GM21423 (cell line): ENCODE measurements at regions not wholly inside any gene's neighbourhood (a gene's known extent, or its start where the extent isn't known, plus 50 kb on each side); places are given as distances from the start of the nearest gene placed in this dataset.
"Not testable (repeated sequence)": the region's sequence is repeated elsewhere in the genome, so short reads cannot be mapped to it uniquely, and the experiment has no call there.

Experiments
- ATAC-seq: cut with Tn5 transposase; IDR thresholded peaks from one replicate; pipeline ENCODE4 v1.9.1; 2021; ENCODE audit warnings: mild to moderate bottlenecking, moderate library complexity; ENCODE audit not compliant: unreplicated experiment

GRCh38 chr21:15275615-15276235 is 210.9 kb upstream of the NRIP1 start:
- ATAC-seq: no peak

DNA sequence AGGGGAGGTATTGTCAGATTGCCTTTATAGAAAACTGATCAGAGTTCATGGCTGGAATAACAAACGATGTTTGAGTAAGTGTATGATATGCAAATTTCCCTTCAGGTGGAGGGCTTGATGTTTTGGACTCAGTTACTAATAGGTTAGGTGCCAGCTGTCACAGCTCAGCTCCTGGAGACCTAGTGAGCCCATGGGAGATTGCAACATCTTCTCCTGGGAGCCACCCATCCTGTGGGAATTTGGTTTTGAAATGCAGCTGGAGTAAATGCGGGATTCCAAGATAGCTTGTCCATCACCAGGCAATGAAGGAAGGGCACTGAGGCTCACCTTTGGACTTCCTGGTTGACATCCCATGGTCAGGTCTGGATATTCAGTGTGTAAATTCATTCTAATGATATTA is 211.4 kb upstream of the NRIP1 start:
- no peak for ATAC-seq

GRCh38 chr21:15277466-15277865 is 212.7 kb upstream of the NRIP1 start:
- no peak for ATAC-seq

DNA sequence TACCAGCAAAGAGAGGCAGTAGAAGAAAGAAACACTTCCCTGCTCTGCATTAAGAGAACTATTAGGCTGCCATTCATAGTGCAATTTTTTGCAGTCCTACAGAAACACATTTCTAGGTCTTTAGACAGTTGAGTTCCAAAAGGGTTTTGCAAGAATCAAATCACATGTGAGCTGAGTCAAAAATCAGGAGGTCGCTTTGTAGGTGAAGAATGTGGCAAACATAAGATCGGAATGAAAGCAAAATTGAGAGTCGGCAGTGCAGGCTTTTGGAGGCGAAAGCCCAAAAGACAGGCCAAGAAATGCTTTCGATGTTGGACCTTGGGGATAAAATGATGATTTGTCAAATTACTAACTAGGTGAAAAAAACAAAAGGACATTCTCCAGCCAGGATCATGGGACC is 213.5 kb upstream of the NRIP1 start:
- no peak for ATAC-seq

DNA sequence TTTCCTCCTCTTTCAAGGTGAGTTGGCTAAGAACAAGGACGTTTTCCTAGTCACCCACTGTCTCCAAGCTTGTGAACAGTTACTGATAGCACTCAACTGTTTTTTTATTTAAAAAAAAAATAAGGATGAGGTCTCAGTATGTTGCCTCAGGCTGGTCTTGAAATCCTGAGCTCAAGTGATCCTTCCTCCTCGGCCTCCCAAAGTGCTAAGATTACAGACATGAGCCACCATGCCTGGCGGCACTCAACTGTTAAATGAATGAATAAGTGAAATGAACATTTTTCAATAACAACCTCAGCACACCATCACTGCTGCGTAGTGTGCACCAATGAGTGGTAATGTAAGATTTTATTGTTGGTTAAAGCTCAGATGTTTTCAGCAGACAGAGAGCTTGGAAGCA is 214.1 kb upstream of the NRIP1 start:
- ATAC-seq: no peak

GRCh38 chr21:15279482-15279881 is 214.7 kb upstream of the NRIP1 start:
- ATAC-seq: no peak

- ATAC-seq: no peak
Observed at GRCh38 chr21:15281714-15282113, 216.9 kb upstream of the NRIP1 start.

- ATAC-seq: no peak
Observed at GRCh38 chr21:15282665-15283064, 217.9 kb upstream of the NRIP1 start.

- no peak for ATAC-seq
Observed at GRCh38 chr21:15283138-15283537, 218.3 kb upstream of the NRIP1 start.

GRCh38 chr21:15283789-15284188 is 219.0 kb upstream of the NRIP1 start:
- ATAC-seq: no peak

GRCh38 chr21:15285556-15285955 is 220.8 kb upstream of the NRIP1 start:
- no peak for ATAC-seq

GRCh38 chr21:15289246-15289645 is 224.4 kb upstream of the NRIP1 start:
- no peak for ATAC-seq

DNA sequence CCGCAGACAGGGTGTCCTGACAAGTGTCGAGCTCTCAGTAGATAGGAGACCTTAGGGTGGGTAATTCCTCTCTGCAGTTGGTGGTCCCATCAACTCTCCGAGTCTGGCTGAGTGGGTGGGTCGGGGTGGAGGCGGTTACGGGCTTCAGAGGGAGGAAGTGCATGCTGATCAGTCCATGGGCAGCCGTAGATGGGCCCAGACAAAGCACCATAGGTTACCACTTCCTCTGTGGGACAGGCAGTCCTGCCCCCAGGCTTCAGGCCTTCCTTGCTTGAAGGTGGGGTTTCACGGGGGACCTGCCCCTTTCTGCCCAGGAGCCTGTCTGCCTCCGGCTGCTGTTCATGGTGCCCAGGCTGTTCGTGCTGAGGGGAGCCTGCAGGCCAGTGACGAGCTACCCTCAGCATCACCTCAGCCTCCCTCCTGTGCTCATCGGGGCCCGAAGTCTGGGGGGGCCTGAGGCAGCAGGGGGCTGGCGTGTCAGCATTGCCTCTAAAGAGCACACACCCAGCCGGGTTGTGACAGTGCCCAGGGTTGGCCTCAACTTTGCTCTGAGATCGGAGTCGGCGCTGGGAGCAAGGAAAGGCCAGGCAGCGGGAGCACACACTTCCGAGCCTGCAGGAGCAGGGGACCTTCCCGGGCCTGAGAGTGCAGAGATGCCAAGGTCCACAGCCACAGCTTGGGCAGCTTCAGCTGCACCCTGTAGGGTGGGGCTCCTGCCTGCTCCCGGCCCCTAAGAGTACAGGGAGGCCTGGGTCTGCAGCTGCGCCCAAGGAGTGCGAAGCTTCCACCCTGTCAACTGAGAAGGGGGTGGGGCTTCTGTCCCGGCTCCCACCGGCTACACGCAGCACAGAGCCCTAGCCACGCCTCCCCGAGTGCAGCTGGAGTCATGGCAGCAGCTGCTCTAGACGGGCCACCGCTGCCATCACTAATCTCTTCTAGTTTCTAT is 225.4 kb upstream of the NRIP1 start:
- no peak for ATAC-seq

DNA sequence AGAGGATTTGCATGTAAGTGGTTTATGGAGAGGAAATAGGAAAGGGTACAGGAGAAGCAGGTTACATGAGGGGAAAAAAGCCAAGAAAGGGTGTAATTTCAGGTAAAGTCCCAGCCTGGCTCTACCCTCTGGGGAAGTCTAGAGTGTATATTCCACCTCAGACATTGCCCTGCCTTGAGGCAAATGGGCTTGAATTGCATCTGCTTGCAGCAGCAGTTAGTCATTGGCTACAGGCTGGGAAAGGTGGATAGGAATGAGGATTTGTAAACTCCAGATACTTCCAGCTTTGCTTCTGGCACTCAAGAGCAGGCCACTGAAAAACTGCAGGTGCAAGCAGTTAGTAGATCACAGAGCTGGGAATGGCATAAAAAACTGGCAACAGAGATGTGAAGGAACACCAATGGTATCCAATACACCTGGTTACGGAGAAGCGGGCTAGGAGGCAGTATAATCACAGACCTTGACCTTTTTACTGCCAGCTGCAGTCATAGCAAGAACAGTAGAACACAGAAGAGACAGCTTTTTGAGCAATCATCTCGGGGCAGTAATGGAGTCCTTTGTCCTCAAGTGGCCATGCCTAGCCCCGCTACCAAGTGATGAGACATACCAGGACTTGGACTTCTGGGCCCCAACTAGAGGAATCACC is 226.9 kb upstream of the NRIP1 start:
- ATAC-seq: no peak

GRCh38 chr21:15293240-15293639 is 228.4 kb upstream of the NRIP1 start:
- no peak for ATAC-seq

GRCh38 chr21:15295875-15296274 is 231.1 kb upstream of the NRIP1 start:
- no peak for ATAC-seq

DNA sequence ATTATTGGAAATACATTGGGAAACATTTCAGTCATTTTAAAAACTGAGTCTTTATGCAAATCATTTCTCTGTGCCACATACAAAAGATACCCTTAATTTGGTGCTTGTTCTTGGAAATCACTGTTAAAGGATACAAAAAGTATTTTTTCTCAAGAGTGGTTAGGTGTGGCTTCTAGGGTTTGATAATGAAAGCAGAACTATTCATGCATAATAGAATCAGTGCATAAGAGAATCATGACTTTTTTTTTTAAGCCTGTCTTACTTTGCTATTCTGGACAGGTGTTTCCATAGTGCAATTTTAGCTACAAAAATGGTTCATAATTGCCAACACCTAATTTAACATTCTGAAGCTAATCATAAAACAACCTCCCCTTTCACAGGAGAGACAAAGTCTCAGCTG is 233.0 kb upstream of the NRIP1 start:
- no peak for ATAC-seq

GRCh38 chr21:15298306-15298705 is 233.5 kb upstream of the NRIP1 start:
- ATAC-seq: no peak

GRCh38 chr21:15298755-15299154 is 234.0 kb upstream of the NRIP1 start:
- not testable (repeated sequence) for ATAC-seq

- ATAC-seq: no peak
Observed at GRCh38 chr21:15300131-15300530, 235.3 kb upstream of the NRIP1 start.

- no peak for ATAC-seq
Observed at GRCh38 chr21:15301014-15301413, 236.2 kb upstream of the NRIP1 start.

DNA sequence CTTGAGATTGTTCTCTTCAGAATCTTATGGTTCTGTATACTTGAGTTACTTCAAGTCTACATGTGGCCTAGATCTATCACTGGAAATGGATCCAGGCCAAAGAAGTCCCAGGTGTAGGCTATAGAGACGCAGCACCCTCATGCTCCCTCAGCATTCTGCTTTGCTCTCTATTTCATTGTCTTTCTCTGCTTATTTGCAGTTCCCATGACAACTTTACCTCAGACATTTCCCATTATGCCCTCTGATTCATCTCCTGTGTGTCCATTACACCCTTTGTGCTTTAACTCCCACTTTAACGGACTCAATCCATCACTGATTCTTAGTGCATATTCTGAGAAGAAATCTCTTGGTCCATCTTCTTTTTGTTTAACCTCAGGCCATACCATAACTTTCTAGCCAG is 236.9 kb upstream of the NRIP1 start:
- ATAC-seq: no peak
